Loucy (cell line): ENCODE measurements at regions not wholly inside any gene's neighbourhood (a gene's known extent, or its start where the extent isn't known, plus 50 kb on each side); places are given as distances from the start of the nearest gene placed in this dataset.

Experiments used
- H2AFZ ChIP-seq: fragments of 200-600 bp; sonication (generic); 2 replicates; pipeline ENCODE4 v1.6.0; 2016; ENCODE audit warnings: antibody characterized with exemption, mild to moderate bottlenecking, low read length, moderate library complexity
- H3F3A ChIP-seq: fragments of 200-600 bp; 2 replicates; pipeline ENCODE4 v1.6.0; 2016; ENCODE audit warnings: antibody characterized with exemption, low read depth, mild to moderate bottlenecking
- H3K27me3 ChIP-seq: fragments of 200-600 bp; sonication (generic); 2 replicates; pipeline ENCODE4 v1.6.1; 2014; ENCODE audit warnings: low read length, mild to moderate bottlenecking; ENCODE audit not compliant: insufficient read depth, poor library complexity, severe bottlenecking
- H3K36me3 ChIP-seq: fragments of 200-600 bp; sonication (generic); 2 replicates; pipeline ENCODE4 v1.6.1; 2016; ENCODE audit warnings: low read length; ENCODE audit not compliant: insufficient read depth
- H3K4me1 ChIP-seq: fragments of 200-600 bp; sonication (generic); 2 replicates; pipeline ENCODE4 v1.5.1; 2014; ENCODE audit warnings: low read length, mild to moderate bottlenecking; ENCODE audit not compliant: insufficient read depth, poor library complexity, severe bottlenecking
- H3K4me2 ChIP-seq: fragments of 200-600 bp; sonication (generic); 2 replicates; pipeline ENCODE4 v1.6.0; 2014; ENCODE audit warnings: antibody characterized with exemption, low read length, low read depth, mild to moderate bottlenecking; ENCODE audit not compliant: poor library complexity, severe bottlenecking
- H3K4me3 ChIP-seq: fragments of 200-600 bp; sonication (generic); 2 replicates; pipeline ENCODE4 v1.5.1; 2014; ENCODE audit warnings: low read length, mild to moderate bottlenecking, mixed read lengths; ENCODE audit not compliant: poor library complexity, severe bottlenecking
- H3K79me2 ChIP-seq: fragments of 200-600 bp; sonication (generic); 2 replicates; pipeline ENCODE4 v1.6.1; 2014; ENCODE audit warnings: low read length; ENCODE audit not compliant: insufficient read depth
- H3K9ac ChIP-seq: fragments of 200-600 bp; sonication (generic); 2 replicates; pipeline ENCODE4 v1.6.0; 2014; ENCODE audit warnings: mild to moderate bottlenecking, low read depth, low read length, moderate library complexity; ENCODE audit not compliant: poor library complexity, severe bottlenecking
- H3K9me2 ChIP-seq: fragments of 200-600 bp; sonication (generic); replicated peaks from 2 replicates; pipeline ENCODE4 v1.6.1; 2016; ENCODE audit warnings: low read depth, low read length, mixed read lengths
- H3K9me3 ChIP-seq: fragments of 200-600 bp; sonication (generic); 2 replicates; pipeline ENCODE4 v1.6.1; 2014; ENCODE audit warnings: mild to moderate bottlenecking, antibody characterized with exemption, low read length, low read depth; ENCODE audit not compliant: insufficient read depth
- H4K20me1 ChIP-seq: fragments of 200-600 bp; sonication (generic); 2 replicates; pipeline ENCODE4 v1.6.0; 2014; ENCODE audit warnings: antibody characterized with exemption, low read length, mild to moderate bottlenecking; ENCODE audit not compliant: insufficient read depth, poor library complexity, severe bottlenecking
- EZH2phosphoT487 ChIP-seq: fragments of 200-600 bp; IDR thresholded peaks from 2 replicates; pipeline ENCODE4 v1.6.1; 2018; ENCODE audit warnings: antibody characterized with exemption, mild to moderate bottlenecking, moderate library complexity, borderline replicate concordance
- TF ChIP-seq, protein P1 (sequence below): fragments of 200-600 bp; sonication (generic); conservative IDR thresholded peaks from 2 replicates; pipeline ENCODE4 v1.5.1; 2014; ENCODE audit warnings: mild to moderate bottlenecking, antibody characterized with exemption, low read length

DNA sequence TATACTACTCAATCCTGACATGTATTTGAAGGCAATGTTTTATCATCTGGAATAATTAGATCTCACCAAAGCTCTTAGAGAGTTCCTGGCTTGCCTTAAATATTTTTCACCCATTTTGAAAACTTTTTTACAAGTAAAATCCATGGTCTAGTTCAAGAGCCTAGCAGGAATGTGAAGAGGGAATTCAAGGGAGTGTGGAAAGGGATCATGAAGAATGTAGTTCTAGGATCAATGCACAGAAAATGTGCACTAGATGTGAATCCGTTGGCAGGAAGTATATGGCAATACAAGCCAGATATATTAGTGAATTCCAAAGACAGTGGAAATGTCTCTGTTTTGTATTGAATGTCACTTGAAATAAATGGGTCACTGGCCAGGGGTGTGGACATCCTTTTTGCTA lies 167.9 kb upstream of the MOCS2 start:
- H3K9ac ChIP-seq, result no peak overlapping the region
- no peak overlapping the region for H3K4me3 ChIP-seq
- TF ChIP-seq, protein P1, sequence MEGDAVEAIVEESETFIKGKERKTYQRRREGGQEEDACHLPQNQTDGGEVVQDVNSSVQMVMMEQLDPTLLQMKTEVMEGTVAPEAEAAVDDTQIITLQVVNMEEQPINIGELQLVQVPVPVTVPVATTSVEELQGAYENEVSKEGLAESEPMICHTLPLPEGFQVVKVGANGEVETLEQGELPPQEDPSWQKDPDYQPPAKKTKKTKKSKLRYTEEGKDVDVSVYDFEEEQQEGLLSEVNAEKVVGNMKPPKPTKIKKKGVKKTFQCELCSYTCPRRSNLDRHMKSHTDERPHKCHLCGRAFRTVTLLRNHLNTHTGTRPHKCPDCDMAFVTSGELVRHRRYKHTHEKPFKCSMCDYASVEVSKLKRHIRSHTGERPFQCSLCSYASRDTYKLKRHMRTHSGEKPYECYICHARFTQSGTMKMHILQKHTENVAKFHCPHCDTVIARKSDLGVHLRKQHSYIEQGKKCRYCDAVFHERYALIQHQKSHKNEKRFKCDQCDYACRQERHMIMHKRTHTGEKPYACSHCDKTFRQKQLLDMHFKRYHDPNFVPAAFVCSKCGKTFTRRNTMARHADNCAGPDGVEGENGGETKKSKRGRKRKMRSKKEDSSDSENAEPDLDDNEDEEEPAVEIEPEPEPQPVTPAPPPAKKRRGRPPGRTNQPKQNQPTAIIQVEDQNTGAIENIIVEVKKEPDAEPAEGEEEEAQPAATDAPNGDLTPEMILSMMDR, result no peak
- no peak for TF ChIP-seq EZH2phosphoT487
- H3K4me1 ChIP-seq, result no peaks in the 10 kb centered on the region
- H3F3A ChIP-seq, result no peaks in the 10 kb centered on the region
- H3K4me2 ChIP-seq, result no peak overlapping the region
- no peaks in the 10 kb centered on the region for H3K27me3 ChIP-seq
- H3K9me3 ChIP-seq, result no peaks in the 10 kb centered on the region
- H3K79me2 ChIP-seq, result no peaks in the 10 kb centered on the region
- no peaks in the 10 kb centered on the region for H4K20me1 ChIP-seq
- no peak overlapping the region for H2AFZ ChIP-seq
- no peaks in the 10 kb centered on the region for H3K9me2 ChIP-seq
- no peaks in the 10 kb centered on the region for H3K36me3 ChIP-seq

DNA sequence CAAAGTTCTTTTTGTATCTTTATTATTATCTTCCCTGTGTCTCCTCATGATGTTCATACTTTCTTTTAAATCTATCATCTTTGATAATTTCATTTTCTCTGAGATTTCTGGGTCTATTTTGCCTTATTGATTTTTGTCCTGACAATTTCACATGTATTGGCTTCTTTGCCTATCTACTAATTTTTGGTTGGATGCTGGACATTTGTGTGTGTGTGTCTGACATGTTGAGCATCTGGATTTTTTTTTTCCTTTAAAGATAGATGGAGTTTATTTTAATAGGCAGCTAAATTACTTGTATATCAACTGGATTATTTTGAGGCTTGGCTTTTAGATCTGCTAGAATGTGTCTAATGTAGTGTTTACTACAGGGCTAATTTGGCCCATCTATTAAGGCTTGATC lies 178.0 kb upstream of the MOCS2 start:
- Histone ChIP-seq H4K20me1 (no peaks in the 10 kb centered on the region), H3K9ac (no peak overlapping the region), H3K4me1 (no peaks in the 10 kb centered on the region), H3K4me3 (no peak overlapping the region), H3F3A (no peaks in the 10 kb centered on the region), H3K36me3 (no peaks in the 10 kb centered on the region), H3K27me3 (no peaks in the 10 kb centered on the region), H3K9me2 (no peaks in the 10 kb centered on the region), H3K79me2 (no peaks in the 10 kb centered on the region), H3K9me3 (no peaks in the 10 kb centered on the region), H2AFZ (no peak overlapping the region), H3K4me2 (no peak overlapping the region)
- TF ChIP-seq, protein P1, result no peak
- TF ChIP-seq EZH2phosphoT487, result no peak

DNA sequence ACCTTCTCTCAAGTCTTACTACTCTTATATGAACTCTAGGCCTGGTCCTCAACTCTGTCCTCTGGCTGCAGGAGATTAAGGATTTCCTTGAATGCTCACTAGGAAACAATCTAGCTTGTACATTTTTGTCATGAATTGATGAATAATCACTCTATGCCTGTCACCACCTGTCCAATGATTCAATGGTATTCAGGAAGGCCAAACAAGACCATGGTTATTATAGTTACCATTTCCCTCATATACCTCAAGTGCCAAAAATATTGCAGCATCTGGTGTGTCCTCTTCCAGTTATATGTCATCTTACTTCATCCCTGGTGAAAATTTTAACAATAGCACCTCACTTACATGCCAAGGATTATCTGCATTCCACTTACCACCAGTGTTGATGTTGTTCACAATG lies 179.0 kb upstream of the MOCS2 start:
- Histone ChIP-seq H3K79me2 (no peaks in the 10 kb centered on the region), H3K36me3 (no peaks in the 10 kb centered on the region), H3K9ac (no peak overlapping the region), H4K20me1 (no peaks in the 10 kb centered on the region), H2AFZ (no peak overlapping the region), H3K4me1 (no peaks in the 10 kb centered on the region), H3K9me2 (no peaks in the 10 kb centered on the region), H3K4me3 (no peak overlapping the region), H3K9me3 (no peaks in the 10 kb centered on the region), H3K27me3 (no peaks in the 10 kb centered on the region), H3K4me2 (no peak overlapping the region), H3F3A (no peaks in the 10 kb centered on the region)
- TF ChIP-seq, protein P1, result no peak
- TF ChIP-seq EZH2phosphoT487, result no peak
